ENCODE measurements at regions not wholly inside any gene's neighbourhood (a gene's known extent, or its start where the extent isn't known, plus 50 kb on each side); places are given as distances from the start of the nearest gene placed in this dataset.

DNA sequence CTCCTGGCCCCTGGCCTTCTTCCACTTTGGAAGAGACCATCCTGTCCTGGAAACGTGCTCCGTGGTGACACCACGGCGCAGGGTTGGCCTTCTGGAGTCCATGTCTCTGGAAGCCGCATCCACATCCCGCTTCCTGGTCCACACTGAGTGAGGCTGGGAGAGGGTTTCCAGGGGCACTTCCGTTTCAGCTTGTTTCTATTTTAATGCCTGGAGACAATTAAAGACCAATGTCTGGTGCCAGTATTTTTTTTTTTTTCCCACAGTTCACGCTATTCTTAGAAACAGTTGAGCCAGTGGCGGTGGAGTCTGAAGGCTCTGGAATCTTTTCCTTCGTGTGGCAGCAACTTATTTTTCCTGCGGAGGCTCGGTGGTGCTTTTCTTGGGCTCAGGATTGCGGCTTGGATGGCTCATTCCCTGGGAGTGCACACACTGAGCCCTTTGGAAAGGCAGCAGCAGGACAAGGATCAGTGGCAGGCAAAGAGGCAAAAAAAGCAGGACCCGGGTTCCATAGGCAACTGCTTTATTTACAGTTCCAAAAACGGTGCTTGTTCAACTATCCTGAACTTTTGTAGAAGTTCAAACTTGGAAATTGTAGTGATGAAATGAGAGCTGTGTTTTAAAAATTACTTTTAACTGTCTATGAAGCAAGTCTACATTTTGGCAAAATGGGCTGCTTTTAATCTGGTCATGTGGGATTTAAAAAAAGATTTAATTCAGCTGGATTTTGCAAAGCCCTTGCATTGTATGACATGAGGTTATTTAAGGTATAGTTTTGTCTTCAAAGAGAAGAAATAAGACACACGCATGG lies 202.8 kb downstream of the BAMBI start:
- CTCF ChIA-PET: no interaction called here
- no TSS peak for BruUV-seq (replicated peaks)
- H4K20me1 ChIP-seq (ENCODE audit: insufficient read depth): no peaks in the 10 kb centered on the region
- TF ChIP-seq ZNF274 (IDR thresholded peaks at IDR 0.05; ENCODE audit: low read depth, low read length) (no peak), SRF (IDR thresholded peaks at IDR 0.05; ENCODE audit: low read depth) (no peak), JUND (IDR thresholded peaks at IDR 0.05) (no peak), POLR2AphosphoS5 (IDR thresholded peaks at IDR 0.05; ENCODE audit: low read depth, low read length) (no peak), POLR2A (IDR thresholded peaks at IDR 0.05; ENCODE audit: borderline replicate concordance, extremely low read depth, insufficient read depth, insufficient read length) (no peak)
- TF ChIP-seq, protein P1, sequence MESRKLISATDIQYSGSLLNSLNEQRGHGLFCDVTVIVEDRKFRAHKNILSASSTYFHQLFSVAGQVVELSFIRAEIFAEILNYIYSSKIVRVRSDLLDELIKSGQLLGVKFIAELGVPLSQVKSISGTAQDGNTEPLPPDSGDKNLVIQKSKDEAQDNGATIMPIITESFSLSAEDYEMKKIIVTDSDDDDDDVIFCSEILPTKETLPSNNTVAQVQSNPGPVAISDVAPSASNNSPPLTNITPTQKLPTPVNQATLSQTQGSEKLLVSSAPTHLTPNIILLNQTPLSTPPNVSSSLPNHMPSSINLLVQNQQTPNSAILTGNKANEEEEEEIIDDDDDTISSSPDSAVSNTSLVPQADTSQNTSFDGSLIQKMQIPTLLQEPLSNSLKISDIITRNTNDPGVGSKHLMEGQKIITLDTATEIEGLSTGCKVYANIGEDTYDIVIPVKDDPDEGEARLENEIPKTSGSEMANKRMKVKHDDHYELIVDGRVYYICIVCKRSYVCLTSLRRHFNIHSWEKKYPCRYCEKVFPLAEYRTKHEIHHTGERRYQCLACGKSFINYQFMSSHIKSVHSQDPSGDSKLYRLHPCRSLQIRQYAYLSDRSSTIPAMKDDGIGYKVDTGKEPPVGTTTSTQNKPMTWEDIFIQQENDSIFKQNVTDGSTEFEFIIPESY (IDR thresholded peaks at IDR 0.05; ENCODE audit: extremely low read depth, insufficient replicate concordance, low read length): no peak
- H3K9ac ChIP-seq (ENCODE audit: low read length): no peak overlapping the region
- DNase-seq (ENCODE audit: low read depth, low spot score): no peak
- POLR2A ChIA-PET: no interaction called here
- no peak overlapping the region for H2AFZ ChIP-seq (ENCODE audit: low read depth, low read length, poor library complexity, severe bottlenecking)
- RAD21 ChIA-PET (ENCODE audit: low non-redundant PET in 1 of 2, low total read pairs in 2 of 2, uncharacterized antibody in 2 of 2, unreplicated experiment in 2 of 2): no interaction called here
- H3K4me1 ChIP-seq (ENCODE audit: control insufficient read depth in 1 of 2, insufficient read depth in 2 of 2, low read length in 2 of 2): no peaks in the 10 kb centered on the region
- H3K4me2 ChIP-seq (ENCODE audit: low read length): no peak overlapping the region
- H3K9me2 ChIP-seq (ENCODE audit: insufficient read depth): no peaks in the 10 kb centered on the region
- H3K4me3 ChIP-seq (replicated peaks in 1 of 2; ENCODE audit: low read depth in 1 of 2, low read length in 2 of 2): no peak overlapping the region
- H3K9me3 ChIP-seq (ENCODE audit: control insufficient read depth in 1 of 2, insufficient read depth in 1 of 2, low read depth in 1 of 2, low read length in 2 of 2): no peaks in the 10 kb centered on the region
- no peak for ATAC-seq
- H3K27me3 ChIP-seq (ENCODE audit: insufficient read depth, low read length): no peaks in the 10 kb centered on the region
- no peak overlapping the region for H3K27ac ChIP-seq (ENCODE audit: low read depth, low read length)
- intact Hi-C loops (cut with micrococcal nuclease): no loop called here
- H3K36me3 ChIP-seq (ENCODE audit: control insufficient read depth in 1 of 2, insufficient read depth in 2 of 2, low read length in 2 of 2): no peaks in the 10 kb centered on the region
- H3K79me2 ChIP-seq (ENCODE audit: insufficient read depth, low read length): no peaks in the 10 kb centered on the region

DNA sequence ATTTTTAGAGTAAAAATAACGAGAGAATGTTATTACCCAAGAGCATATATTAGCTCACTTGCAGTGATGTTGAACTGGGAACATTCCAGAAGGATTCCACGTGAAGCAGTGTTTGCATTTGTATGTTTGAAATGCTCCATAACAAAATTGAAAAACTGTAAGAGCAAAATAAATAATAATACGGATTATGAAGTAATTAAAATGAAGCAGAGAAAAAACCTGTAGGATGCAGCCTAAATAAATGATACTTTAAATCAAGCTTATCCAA lies 203.3 kb downstream of the BAMBI start:
- Histone ChIP-seq H3K27me3 (ENCODE audit: insufficient read depth, low read length) (no peaks in the 10 kb centered on the region), H3K36me3 (ENCODE audit: control insufficient read depth in 1 of 2, insufficient read depth in 2 of 2, low read length in 2 of 2) (no peaks in the 10 kb centered on the region), H3K9me3 (ENCODE audit: control insufficient read depth in 1 of 2, insufficient read depth in 1 of 2, low read depth in 1 of 2, low read length in 2 of 2) (no peaks in the 10 kb centered on the region), H4K20me1 (ENCODE audit: insufficient read depth) (no peaks in the 10 kb centered on the region), H3K4me3 (replicated peaks in 1 of 2; ENCODE audit: low read depth in 1 of 2, low read length in 2 of 2) (no peak overlapping the region), H2AFZ (ENCODE audit: low read depth, low read length, poor library complexity, severe bottlenecking) (no peak overlapping the region), H3K27ac (ENCODE audit: low read depth, low read length) (no peak overlapping the region), H3K4me2 (ENCODE audit: low read length) (no peak overlapping the region), H3K79me2 (ENCODE audit: insufficient read depth, low read length) (no peaks in the 10 kb centered on the region), H3K9ac (ENCODE audit: low read length) (no peak overlapping the region), H3K4me1 (ENCODE audit: control insufficient read depth in 1 of 2, insufficient read depth in 2 of 2, low read length in 2 of 2) (no peaks in the 10 kb centered on the region), H3K9me2 (ENCODE audit: insufficient read depth) (no peaks in the 10 kb centered on the region)
- ChIA-PET POLR2A (no interaction called here), RAD21 (ENCODE audit: low non-redundant PET in 1 of 2, low total read pairs in 2 of 2, uncharacterized antibody in 2 of 2, unreplicated experiment in 2 of 2) (no interaction called here), CTCF (no interaction called here)
- BruUV-seq (replicated peaks): no TSS peak
- DNase-seq (ENCODE audit: low read depth, low spot score) (no peak), ATAC-seq (no peak)
- intact Hi-C loops (cut with micrococcal nuclease): no loop called here
- TF ChIP-seq ELF1 (IDR thresholded peaks at IDR 0.05; ENCODE audit: borderline replicate concordance, low read depth) (no peak), SRF (IDR thresholded peaks at IDR 0.05; ENCODE audit: low read depth) (no peak), FOSL1 (IDR thresholded peaks at IDR 0.05; ENCODE audit: low read depth) (no peak), ZNF274 (IDR thresholded peaks at IDR 0.05; ENCODE audit: low read depth, low read length) (no peak), EGR1 (IDR thresholded peaks at IDR 0.05; ENCODE audit: low read depth) (no peak), SIN3A (IDR thresholded peaks at IDR 0.05; ENCODE audit: low read depth) (no peak), POLR2AphosphoS5 (IDR thresholded peaks at IDR 0.05; ENCODE audit: low read depth, low read length) (no peak), EZH2phosphoT487 (IDR thresholded peaks at IDR 0.05; ENCODE audit: borderline replicate concordance) (no peak), ZFX (IDR thresholded peaks at IDR 0.05) (no peak), SP1 (IDR thresholded peaks at IDR 0.05; ENCODE audit: low read depth) (no peak), JUND (IDR thresholded peaks at IDR 0.05) (no peak), TCF7L2 (IDR thresholded peaks at IDR 0.05; ENCODE audit: borderline replicate concordance, extremely low read depth, insufficient read depth, insufficient read length) (no peak), CEBPB (IDR thresholded peaks at IDR 0.05; ENCODE audit: low read depth) (no peak), RAD21 (IDR thresholded peaks at IDR 0.05; ENCODE audit: low read depth) (no peak), CBX3 (IDR thresholded peaks at IDR 0.05; ENCODE audit: low read depth) (no peak)
- TF ChIP-seq, protein P1 (IDR thresholded peaks at IDR 0.05; ENCODE audit: extremely low read depth, insufficient replicate concordance, low read length): no peak
- TF ChIP-seq, protein P2, sequence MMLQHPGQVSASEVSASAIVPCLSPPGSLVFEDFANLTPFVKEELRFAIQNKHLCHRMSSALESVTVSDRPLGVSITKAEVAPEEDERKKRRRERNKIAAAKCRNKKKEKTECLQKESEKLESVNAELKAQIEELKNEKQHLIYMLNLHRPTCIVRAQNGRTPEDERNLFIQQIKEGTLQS (IDR thresholded peaks at IDR 0.05): no peak

Measured in HCT116 (cell line).